Spleen (tissue), 7 donors: ENCODE measurements at regions not wholly inside any gene's neighbourhood (a gene's known extent, or its start where the extent isn't known, plus 50 kb on each side); places are given as distances from the start of the nearest gene placed in this dataset.

Experiments
- CTCF ChIP-seq, 11 experiments: fragments of 200-600 bp in 7 of 11; fragments of 450-650 bp in 4 of 11; sonication (generic) in 4 of 11; IDR thresholded peaks in 8 of 11; conservative IDR thresholded peaks in 3 of 11; 1 replicate in 7 of 11; 2 replicates in 4 of 11; pipeline versions ENCODE4 v1.4.0 to v1.8.0; 2016 to 2021; ENCODE audit warnings: antibody characterized with exemption in 11 of 11, inconsistent platforms in 4 of 11, mild to moderate bottlenecking in 1 of 11
- POLR2A ChIP-seq, 3 donors: fragments of 450-650 bp; IDR thresholded peaks; one replicate each; pipeline ENCODE4 v1.5.1; 2017; ENCODE audit warnings: antibody characterized with exemption in 3 of 3, mild to moderate bottlenecking in 1 of 3
- donor health status: DM: no; HTN: no; CAD: no; lungs with moderate emphysema.
- donor health status: DM: no; HTN: no; CAD: no.
- donor health status: DM: no; HTN: no; CAD: no.

GRCh38 chr1:5645929-5646328 lies 346.3 kb downstream of the NPHP4 start:
- no peak for TF ChIP-seq CTCF (IDR thresholded peaks at IDR 0.05 in 8 of 11, conservative IDR thresholded peaks at IDR 0.05 in 3 of 11)
- TF ChIP-seq POLR2A (IDR thresholded peaks at IDR 0.05), result no peak
